Glutamatergic neuron (in vitro differentiated cells): ENCODE measurements at regions not wholly inside any gene's neighbourhood (a gene's known extent, or its start where the extent isn't known, plus 50 kb on each side); places are given as distances from the start of the nearest gene placed in this dataset.

Source experiments
- DNase-seq: peaks from one replicate; pipeline ENCODE4 v3.0.0; 2022
- H3K27ac Mint-ChIP-seq: one replicate; pipeline ENCODE4 v1.8.0; 2020; ENCODE audit warnings: mild to moderate bottlenecking, mixed read lengths, inconsistent platforms; ENCODE audit not compliant: unreplicated experiment
- H3K27me3 Mint-ChIP-seq: one replicate; pipeline ENCODE4 v1.8.0; 2020; ENCODE audit warnings: mild to moderate bottlenecking, moderate library complexity, mixed read lengths, inconsistent platforms; ENCODE audit not compliant: unreplicated experiment
- H3K36me3 Mint-ChIP-seq: one replicate; pipeline ENCODE4 v1.8.0; 2020; ENCODE audit warnings: mild to moderate bottlenecking, mixed read lengths, inconsistent platforms; ENCODE audit not compliant: unreplicated experiment
- H3K4me1 Mint-ChIP-seq: one replicate; pipeline ENCODE4 v1.8.0; 2020; ENCODE audit warnings: mild to moderate bottlenecking, low read depth, mixed read lengths, inconsistent platforms; ENCODE audit not compliant: unreplicated experiment
- H3K4me3 Mint-ChIP-seq: one replicate; pipeline ENCODE4 v1.8.0; 2020; ENCODE audit warnings: mild to moderate bottlenecking, mixed read lengths, inconsistent platforms; ENCODE audit not compliant: unreplicated experiment
- H3K9me3 Mint-ChIP-seq: one replicate; pipeline ENCODE4 v1.8.0; 2020; ENCODE audit warnings: mild to moderate bottlenecking, moderate library complexity, mixed read lengths, inconsistent platforms; ENCODE audit not compliant: unreplicated experiment
- CTCF ChIP-seq: fragments of 200-600 bp; sonication (generic); IDR thresholded peaks from one replicate; pipeline ENCODE4 v1.5.0; 2021; ENCODE audit not compliant: partially characterized antibody, unreplicated experiment

- H3K4me3 Mint-ChIP-seq, result no peak overlapping the region
Observed at GRCh38 chr13:81577601-81578195, 1236.8 kb upstream of the SPRY2 start.

GRCh38 chr13:81568824-81569223, 1227.9 kb upstream of the SPRY2 start:
- Mint-ChIP-seq H3K27ac (no peak overlapping the region), H3K36me3 (no peaks in the 10 kb centered on the region), H3K27me3 (no peaks in the 10 kb centered on the region), H3K4me1 (no peaks in the 10 kb centered on the region), H3K4me3 (no peak overlapping the region), H3K9me3 (no peaks in the 10 kb centered on the region)
- no peak for DNase-seq
- TF ChIP-seq CTCF, result no peak

More at GRCh38 chr13:81577601-81578195, 1236.8 kb upstream of the SPRY2 start:
- peaks cover 3% of the 10 kb centered on the region for H3K4me1 Mint-ChIP-seq
- no peaks in the 10 kb centered on the region for H3K27me3 Mint-ChIP-seq
- no peaks in the 10 kb centered on the region for H3K36me3 Mint-ChIP-seq
- no peaks in the 10 kb centered on the region for H3K9me3 Mint-ChIP-seq
- no peak for DNase-seq
- no peak overlapping the region for H3K27ac Mint-ChIP-seq
- no peak for TF ChIP-seq CTCF

- Mint-ChIP-seq H3K4me1 (no peaks in the 10 kb centered on the region), H3K27me3 (no peaks in the 10 kb centered on the region), H3K36me3 (no peaks in the 10 kb centered on the region), H3K4me3 (no peak overlapping the region), H3K27ac (no peak overlapping the region), H3K9me3 (no peaks in the 10 kb centered on the region)
- TF ChIP-seq CTCF, result no peak
- DNase-seq, result no peak
Observed at GRCh38 chr13:81565849-81566248, 1224.9 kb upstream of the SPRY2 start.

GRCh38 chr13:81563091-81563490, 1222.2 kb upstream of the SPRY2 start:
- no peaks in the 10 kb centered on the region for H3K9me3 Mint-ChIP-seq
- no peak for TF ChIP-seq CTCF

GRCh38 chr13:81562598-81562997, 1221.7 kb upstream of the SPRY2 start:
- Mint-ChIP-seq H3K4me1 (no peaks in the 10 kb centered on the region), H3K27ac (no peak overlapping the region), H3K9me3 (no peaks in the 10 kb centered on the region), H3K36me3 (no peaks in the 10 kb centered on the region), H3K27me3 (no peaks in the 10 kb centered on the region), H3K4me3 (no peak overlapping the region)
- TF ChIP-seq CTCF, result no peak
- no peak for DNase-seq

More at GRCh38 chr13:81563091-81563490, 1222.2 kb upstream of the SPRY2 start:
- H3K4me3 Mint-ChIP-seq, result no peak overlapping the region
- H3K4me1 Mint-ChIP-seq, result no peaks in the 10 kb centered on the region
- H3K27ac Mint-ChIP-seq, result no peak overlapping the region
- DNase-seq, result no peak
- H3K27me3 Mint-ChIP-seq, result no peaks in the 10 kb centered on the region
- no peaks in the 10 kb centered on the region for H3K36me3 Mint-ChIP-seq
